DOHH2 (cell line): ENCODE measurements at regions not wholly inside any gene's neighbourhood (a gene's known extent, or its start where the extent isn't known, plus 50 kb on each side); places are given as distances from the start of the nearest gene placed in this dataset.

Source experiments
- CTCF ChIP-seq: fragments of 200-600 bp; sonication (generic); IDR thresholded peaks from one replicate; pipeline ENCODE4 v1.5.1; 2014; ENCODE audit warnings: antibody characterized with exemption, mild to moderate bottlenecking, low read depth, low read length; ENCODE audit not compliant: poor library complexity, severe bottlenecking
- EZH2phosphoT487 ChIP-seq: fragments of 200-600 bp; sonication (generic); IDR thresholded peaks from 2 replicates; pipeline ENCODE4 v1.6.1; 2017; ENCODE audit warnings: borderline replicate concordance, mild to moderate bottlenecking, antibody characterized with exemption, low read length, moderate library complexity, mixed read lengths

- TF ChIP-seq CTCF (no peak), EZH2phosphoT487 (no peak)
Measured at GRCh38 chr16:77650761-77651160, 71.6 kb upstream of the NUDT7 start.
